ENCODE measurements at regions not wholly inside any gene's neighbourhood (a gene's known extent, or its start where the extent isn't known, plus 50 kb on each side); places are given as distances from the start of the nearest gene placed in this dataset.

DNA sequence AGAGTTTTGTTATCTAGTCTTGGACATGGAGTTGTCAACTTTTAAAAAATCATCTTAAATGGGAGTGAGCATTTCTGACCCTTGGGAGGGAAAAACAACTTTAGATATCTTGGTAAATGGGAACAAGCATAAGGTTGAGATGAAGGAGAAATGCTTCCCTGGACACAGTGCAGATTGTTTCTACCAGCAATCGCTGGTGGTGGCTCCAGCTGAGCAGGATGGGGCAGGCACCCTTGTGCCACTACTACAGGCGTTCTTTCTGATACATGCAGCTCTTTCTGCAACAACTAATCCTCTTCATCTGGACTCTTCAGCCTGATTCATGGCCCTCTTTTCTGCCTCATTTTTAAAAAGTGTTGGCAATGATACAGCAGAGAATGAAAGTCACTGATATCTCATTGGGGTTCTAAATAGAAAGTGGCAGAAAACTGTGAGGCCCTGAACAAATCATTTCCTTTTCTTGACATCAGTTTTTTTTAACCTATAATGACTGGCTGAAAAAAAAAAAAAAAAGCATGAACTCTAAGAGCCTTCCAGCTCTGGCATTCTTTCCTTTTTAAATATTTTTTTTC is 409.4 kb upstream of the PTGER4 start:
- no peak for TF ChIP-seq CTCF (conservative IDR thresholded peaks at IDR 0.05 in 1 of 2, IDR thresholded peaks at IDR 0.05 in 1 of 2; ENCODE audit: low read depth in 1 of 2, low read length in 2 of 2)
- no peak for TF ChIP-seq EZH2 (IDR thresholded peaks at IDR 0.05; ENCODE audit: low read length, missing control alignments)

Measured in fibroblast of lung (primary cell).